SU-DHL-6 (cell line): ENCODE measurements at regions not wholly inside any gene's neighbourhood (a gene's known extent, or its start where the extent isn't known, plus 50 kb on each side); places are given as distances from the start of the nearest gene placed in this dataset.

Experiments
- CTCF ChIP-seq: fragments of 200-600 bp; sonication (generic); IDR thresholded peaks from one replicate; pipeline ENCODE4 v1.5.1; 2017; ENCODE audit warnings: antibody characterized with exemption, mild to moderate bottlenecking, low read length, moderate library complexity; ENCODE audit not compliant: insufficient read depth, poor library complexity, severe bottlenecking
- EZH2phosphoT487 ChIP-seq: fragments of 200-600 bp; sonication (generic), shearing (Covaris generic); conservative IDR thresholded peaks from 2 replicates; pipeline ENCODE4 v1.6.1; 2018; ENCODE audit warnings: mild to moderate bottlenecking, antibody characterized with exemption, low read length, moderate library complexity, mixed read lengths

- TF ChIP-seq EZH2phosphoT487: no peak
- TF ChIP-seq CTCF: no peak
Measured at GRCh38 chr9:3699883-3700282, 174.1 kb upstream of the RFX3 start.
